Breast epithelium (tissue), 4 donors: ENCODE measurements at regions not wholly inside any gene's neighbourhood (a gene's known extent, or its start where the extent isn't known, plus 50 kb on each side); places are given as distances from the start of the nearest gene placed in this dataset.

Experiments
- DNase-seq, 2 donors: peaks; one replicate each; pipeline ENCODE4 v3.0.0-alpha.2; 2019; ENCODE audit warnings: low spot score in 2 of 2
- H3K27ac ChIP-seq, 2 donors: fragments of 200-600 bp; sonication (generic) in 1 of 2; one replicate each; pipeline ENCODE4 v1.5.1; 2016 to 2019; ENCODE audit warnings: mild to moderate bottlenecking in 1 of 2
- H3K27me3 ChIP-seq, 2 donors: fragments of 200-600 bp; sonication (generic) in 1 of 2; one replicate each; pipeline versions ENCODE4 v1.5.1 to v1.6.0; 2017 to 2019; ENCODE audit warnings: control low read depth in 1 of 2, mild to moderate bottlenecking in 1 of 2
- H3K36me3 ChIP-seq: fragments of 200-600 bp; one replicate; pipeline ENCODE4 v1.5.1; 2019
- H3K4me1 ChIP-seq, 2 donors: fragments of 200-600 bp; sonication (generic); one replicate each; pipeline ENCODE4 v1.5.1; 2016 to 2019; ENCODE audit warnings: control low read depth in 1 of 2
- H3K4me3 ChIP-seq, 3 donors: fragments of 200-600 bp; sonication (generic); 1 replicate in 2 of 3; 2 replicates in 1 of 3; pipeline ENCODE4 v1.5.1; 2016 to 2019; ENCODE audit warnings: mild to moderate bottlenecking in 3 of 3, moderate library complexity in 2 of 3
- H3K9me3 ChIP-seq, 2 donors: fragments of 200-600 bp; sonication (generic) in 1 of 2; one replicate each; pipeline ENCODE4 v1.5.1; 2016 to 2019; ENCODE audit warnings: control low read depth in 1 of 2
- POLR2A ChIP-seq: fragments of 450-650 bp; IDR thresholded peaks from one replicate; pipeline ENCODE4 v1.6.1; 2016; ENCODE audit warnings: antibody characterized with exemption, mild to moderate bottlenecking, moderate library complexity
- POLR2AphosphoS5 ChIP-seq, 3 donors: sonication (generic); formaldehyde crosslinking; IDR thresholded peaks; one replicate each; pipeline ENCODE4 v1.6.1; 2017; ENCODE audit warnings: antibody characterized with exemption in 3 of 3
- intact Hi-C: fragments of 100-400 bp; cut with DNase I; formaldehyde crosslinking; loops from one replicate; pipeline ENCODE4 v1.15.1; 2023; ENCODE audit warnings: low total_unique reads
- TF ChIP-seq, protein P1 (sequence below), 3 donors: fragments of 450-650 bp; IDR thresholded peaks; one replicate each; pipeline ENCODE4 v1.5.1; 2016 to 2017; ENCODE audit warnings: antibody characterized with exemption in 3 of 3, mild to moderate bottlenecking in 3 of 3, moderate library complexity in 3 of 3

DNA sequence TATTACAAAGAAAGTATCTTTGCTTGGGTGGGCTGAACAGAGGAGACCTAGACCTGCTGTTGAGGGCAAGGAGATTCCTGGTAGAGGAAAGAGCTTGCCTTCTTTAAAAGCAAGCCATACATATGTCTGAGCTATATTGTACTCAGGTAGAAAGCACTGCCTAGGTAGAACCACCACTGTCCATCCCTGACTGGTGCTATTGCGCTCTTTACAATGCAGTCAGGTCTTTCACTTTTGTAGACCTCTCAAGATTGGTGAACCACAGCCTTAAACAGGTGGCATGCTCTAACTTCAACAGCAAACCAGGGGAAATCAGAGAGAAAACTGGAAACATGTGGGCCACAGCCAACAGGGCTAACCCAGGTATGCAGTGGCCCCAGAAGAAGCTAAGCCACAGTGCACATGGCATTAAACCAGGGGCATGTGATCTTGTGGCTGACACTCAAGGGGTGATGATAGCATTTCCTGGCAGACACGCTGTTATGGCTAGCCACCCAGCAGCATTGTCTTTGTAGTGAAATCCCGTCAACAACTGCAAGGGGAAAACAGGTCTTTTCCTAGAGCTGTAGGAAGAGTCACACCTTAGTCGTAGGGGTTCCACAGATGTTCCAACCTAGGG is 253.9 kb upstream of the PCSK5 start:
- TF ChIP-seq POLR2A (no peak), POLR2AphosphoS5 (IDR thresholded peaks at IDR 0.05) (no peak)
- TF ChIP-seq, protein P1, sequence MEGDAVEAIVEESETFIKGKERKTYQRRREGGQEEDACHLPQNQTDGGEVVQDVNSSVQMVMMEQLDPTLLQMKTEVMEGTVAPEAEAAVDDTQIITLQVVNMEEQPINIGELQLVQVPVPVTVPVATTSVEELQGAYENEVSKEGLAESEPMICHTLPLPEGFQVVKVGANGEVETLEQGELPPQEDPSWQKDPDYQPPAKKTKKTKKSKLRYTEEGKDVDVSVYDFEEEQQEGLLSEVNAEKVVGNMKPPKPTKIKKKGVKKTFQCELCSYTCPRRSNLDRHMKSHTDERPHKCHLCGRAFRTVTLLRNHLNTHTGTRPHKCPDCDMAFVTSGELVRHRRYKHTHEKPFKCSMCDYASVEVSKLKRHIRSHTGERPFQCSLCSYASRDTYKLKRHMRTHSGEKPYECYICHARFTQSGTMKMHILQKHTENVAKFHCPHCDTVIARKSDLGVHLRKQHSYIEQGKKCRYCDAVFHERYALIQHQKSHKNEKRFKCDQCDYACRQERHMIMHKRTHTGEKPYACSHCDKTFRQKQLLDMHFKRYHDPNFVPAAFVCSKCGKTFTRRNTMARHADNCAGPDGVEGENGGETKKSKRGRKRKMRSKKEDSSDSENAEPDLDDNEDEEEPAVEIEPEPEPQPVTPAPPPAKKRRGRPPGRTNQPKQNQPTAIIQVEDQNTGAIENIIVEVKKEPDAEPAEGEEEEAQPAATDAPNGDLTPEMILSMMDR (IDR thresholded peaks at IDR 0.05), result no peak
- no peaks in the 10 kb centered on the region for H3K4me1 ChIP-seq
- intact Hi-C loops, result no loop called here
- DNase-seq, result no peak
- no peaks in the 10 kb centered on the region for H3K9me3 ChIP-seq
- no peaks in the 10 kb centered on the region for H3K36me3 ChIP-seq
- H3K4me3 ChIP-seq, result no peak overlapping the region
- H3K27me3 ChIP-seq, result no peaks in the 10 kb centered on the region
- no peak overlapping the region for H3K27ac ChIP-seq

DNA sequence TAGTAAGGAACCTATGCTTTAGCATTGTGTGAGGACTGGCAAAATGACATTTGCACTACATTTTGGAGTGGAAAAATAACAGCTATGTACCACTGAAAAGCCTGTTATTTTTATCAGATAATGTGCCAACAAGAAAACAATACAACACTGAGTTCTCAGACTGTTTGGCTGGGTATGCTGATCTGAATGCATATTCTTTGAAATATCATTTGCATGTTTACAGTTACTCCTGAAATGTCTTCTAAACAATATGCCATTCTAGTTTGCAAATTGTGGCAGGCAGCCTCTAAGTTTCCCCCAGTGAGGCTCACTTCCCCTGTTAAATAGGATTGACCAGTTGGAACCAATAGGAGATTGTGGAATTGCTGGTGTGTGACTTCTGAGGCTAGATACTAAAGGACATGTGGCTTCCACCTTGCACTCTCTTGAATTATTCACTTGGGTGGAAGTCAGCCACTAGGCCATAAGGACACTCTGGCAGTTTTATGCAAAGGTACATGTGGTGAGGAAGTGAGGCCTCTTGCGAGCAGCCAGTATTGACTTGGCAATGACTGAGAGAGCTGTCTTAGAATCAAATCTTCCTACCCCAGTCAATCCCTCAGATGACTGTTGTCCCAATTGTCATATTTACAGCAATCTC is 250.4 kb upstream of the PCSK5 start:
- Histone ChIP-seq H3K27me3 (no peaks in the 10 kb centered on the region), H3K9me3 (no peaks in the 10 kb centered on the region), H3K36me3 (no peaks in the 10 kb centered on the region), H3K4me1 (no peaks in the 10 kb centered on the region), H3K27ac (no peak overlapping the region), H3K4me3 (no peak overlapping the region)
- intact Hi-C loops, result no loop called here
- no peak for DNase-seq
- TF ChIP-seq, protein P1 (IDR thresholded peaks at IDR 0.05), result no peak
- TF ChIP-seq POLR2A (no peak), POLR2AphosphoS5 (IDR thresholded peaks at IDR 0.05) (no peak)

DNA sequence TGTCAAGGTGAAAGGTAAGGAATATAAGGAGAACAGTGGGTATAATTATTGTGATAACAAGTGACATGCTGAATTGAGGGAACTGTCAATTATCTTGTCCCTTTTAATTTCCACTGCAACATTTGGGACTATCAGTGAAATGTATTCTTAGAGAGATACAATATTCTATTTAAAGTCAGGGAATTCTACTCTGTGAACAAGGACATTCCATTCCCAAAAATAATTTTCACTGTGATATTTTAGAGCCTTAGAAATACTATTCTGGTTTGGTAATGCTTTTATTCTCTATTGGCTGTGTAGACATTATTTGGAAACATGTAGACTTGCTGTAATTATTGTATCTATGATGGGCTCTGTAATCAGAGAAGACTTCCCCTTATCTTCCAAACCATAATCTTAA is 248.0 kb upstream of the PCSK5 start:
- H3K9me3 ChIP-seq, result no peaks in the 10 kb centered on the region
- H3K27me3 ChIP-seq, result no peaks in the 10 kb centered on the region
- no peak overlapping the region for H3K4me3 ChIP-seq
- no peak for DNase-seq
- intact Hi-C loops, result no loop called here
- no peaks in the 10 kb centered on the region for H3K4me1 ChIP-seq
- TF ChIP-seq POLR2A (no peak), POLR2AphosphoS5 (IDR thresholded peaks at IDR 0.05) (no peak)
- TF ChIP-seq, protein P1 (IDR thresholded peaks at IDR 0.05), result no peak
- H3K36me3 ChIP-seq, result no peaks in the 10 kb centered on the region
- no peak overlapping the region for H3K27ac ChIP-seq

DNA sequence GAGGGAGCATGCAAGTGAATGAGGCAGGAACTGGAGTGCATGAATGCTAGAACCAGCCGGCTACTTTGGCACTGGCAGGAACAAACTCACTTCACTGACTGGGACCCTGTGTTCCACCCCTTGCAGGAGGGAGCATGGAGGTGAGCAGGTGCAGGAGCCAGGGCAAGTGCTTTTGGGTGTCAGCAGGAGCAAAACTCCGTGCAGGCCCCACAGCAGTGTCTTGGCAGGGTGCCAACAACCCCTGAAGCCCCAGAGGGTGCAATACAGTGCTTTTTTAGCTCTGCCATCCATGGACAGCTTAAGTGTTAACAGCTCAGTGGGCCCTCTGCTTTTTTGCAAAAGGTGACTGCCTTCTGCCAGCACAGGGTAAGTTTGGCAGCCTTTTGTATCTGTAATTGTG is 245.8 kb upstream of the PCSK5 start:
- no peak overlapping the region for H3K4me3 ChIP-seq
- H3K9me3 ChIP-seq, result peaks cover 0 to 5% of the 10 kb centered on the region in 2 donors
- no peaks in the 10 kb centered on the region for H3K27me3 ChIP-seq
- H3K4me1 ChIP-seq, result no peaks in the 10 kb centered on the region
- no peak for TF ChIP-seq POLR2A
- intact Hi-C loops, result no loop called here
- H3K36me3 ChIP-seq, result no peaks in the 10 kb centered on the region
- H3K27ac ChIP-seq, result no peak overlapping the region
- DNase-seq, result no peak

DNA sequence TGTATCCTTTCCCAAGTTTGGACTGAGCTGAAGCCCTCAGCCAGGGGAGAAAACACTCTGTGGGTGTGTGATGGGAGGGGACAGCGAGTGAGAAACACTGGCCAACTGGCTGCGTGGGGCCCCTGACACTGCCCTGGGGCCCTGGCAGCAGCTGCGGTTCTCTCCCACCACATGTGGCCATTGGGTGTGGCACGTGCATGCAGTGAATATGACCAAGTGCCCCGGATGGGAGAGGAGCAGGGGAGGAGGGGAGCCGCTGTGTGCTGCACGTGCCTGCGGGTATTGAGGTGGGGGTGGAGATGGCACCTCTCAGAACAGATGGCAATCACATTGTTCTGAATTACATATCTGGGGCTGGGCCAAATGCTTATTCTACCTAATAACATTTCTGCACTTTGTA is 242.4 kb upstream of the PCSK5 start:
- intact Hi-C loops, result no loop called here
- H3K27me3 ChIP-seq, result no peaks in the 10 kb centered on the region
- H3K4me3 ChIP-seq, result no peak overlapping the region
- H3K36me3 ChIP-seq, result no peaks in the 10 kb centered on the region
- no peak overlapping the region for H3K27ac ChIP-seq
- H3K4me1 ChIP-seq, result no peaks in the 10 kb centered on the region
- DNase-seq, result no peak
- TF ChIP-seq POLR2AphosphoS5 (IDR thresholded peaks at IDR 0.05) (no peak), POLR2A (no peak)
- TF ChIP-seq, protein P1 (IDR thresholded peaks at IDR 0.05), result no peak
- H3K9me3 ChIP-seq, result peaks cover 0 to 5% of the 10 kb centered on the region in 2 donors
